Mucosa of rectum (tissue), 2 donors: ENCODE measurements at regions not wholly inside any gene's neighbourhood (a gene's known extent, or its start where the extent isn't known, plus 50 kb on each side); places are given as distances from the start of the nearest gene placed in this dataset.

Experiments used
- H3K27ac ChIP-seq, 2 donors: one replicate each; pipeline ENCODE4 v1.7.0; 2013; ENCODE audit warnings: inconsistent platforms in 2 of 2, low read depth in 2 of 2, low read length in 2 of 2
- H3K27me3 ChIP-seq, 2 donors: one replicate each; pipeline ENCODE4 v1.7.0; 2013; ENCODE audit warnings: low read length in 2 of 2; ENCODE audit not compliant: control insufficient read depth in 2 of 2, insufficient read depth in 2 of 2
- H3K36me3 ChIP-seq, 2 donors: one replicate each; pipeline ENCODE4 v1.7.0; 2013; ENCODE audit warnings: low read length in 2 of 2; ENCODE audit not compliant: control insufficient read depth in 2 of 2, insufficient read depth in 2 of 2
- H3K4me1 ChIP-seq, 2 donors: one replicate each; pipeline ENCODE4 v1.7.0; 2013; ENCODE audit warnings: low read length in 2 of 2, mild to moderate bottlenecking in 1 of 2; ENCODE audit not compliant: control insufficient read depth in 2 of 2, insufficient read depth in 2 of 2
- H3K4me3 ChIP-seq, 2 donors: one replicate each; pipeline ENCODE4 v1.7.0; 2013; ENCODE audit warnings: low read length in 2 of 2
- H3K9ac ChIP-seq, 2 donors: one replicate each; pipeline ENCODE4 v1.7.0; 2013; ENCODE audit warnings: low read length in 2 of 2, low read depth in 1 of 2, mild to moderate bottlenecking in 1 of 2
- H3K9me3 ChIP-seq, 2 donors: one replicate each; pipeline ENCODE4 v1.7.0; 2013; ENCODE audit warnings: low read length in 2 of 2; ENCODE audit not compliant: control insufficient read depth in 2 of 2
- donor health status: healthy.
- donor health status: Normal muscosa, but diverticular disease.

DNA sequence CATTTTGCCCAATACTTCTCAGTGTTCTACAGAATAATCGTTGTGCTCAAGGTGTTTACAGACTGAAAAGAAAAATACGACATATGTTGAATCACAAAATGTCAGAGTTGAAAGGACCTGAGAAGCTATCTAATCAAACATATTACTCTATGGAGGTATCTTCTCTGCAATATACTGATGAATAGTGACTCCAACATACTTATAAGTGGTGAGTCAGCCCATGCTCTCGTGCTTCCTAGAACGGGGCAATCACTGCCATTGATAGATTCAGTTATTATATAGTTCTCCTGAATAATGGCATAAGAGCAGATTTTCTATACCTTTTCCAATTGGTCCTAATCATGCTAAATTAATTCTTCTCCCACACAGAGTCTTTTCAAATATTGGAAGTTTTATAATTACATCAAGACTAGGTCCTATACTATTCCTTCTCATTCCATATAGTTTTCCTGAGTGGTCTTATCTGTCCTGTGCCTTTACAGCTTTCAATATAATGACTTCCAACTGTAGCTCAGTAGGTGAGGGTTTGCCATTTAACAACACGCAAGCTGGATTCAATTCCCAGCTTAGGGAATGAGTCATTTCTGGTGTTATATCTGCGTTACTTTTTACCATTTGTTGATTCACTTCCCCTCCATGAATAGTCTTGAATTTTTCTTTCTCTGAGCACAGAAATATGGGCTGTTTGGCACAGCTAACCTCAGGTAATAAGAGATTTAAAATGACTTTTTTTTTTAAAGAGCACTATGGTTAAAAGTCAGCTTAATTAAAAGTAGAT lies 81.1 kb downstream of the PLK2 start:
- no peak overlapping the region for H3K9ac ChIP-seq
- no peaks in the 10 kb centered on the region for H3K4me1 ChIP-seq
- H3K9me3 ChIP-seq = no peaks in the 10 kb centered on the region
- H3K36me3 ChIP-seq = no peaks in the 10 kb centered on the region
- no peak overlapping the region for H3K4me3 ChIP-seq
- H3K27me3 ChIP-seq = no peaks in the 10 kb centered on the region
- H3K27ac ChIP-seq = no peak overlapping the region

DNA sequence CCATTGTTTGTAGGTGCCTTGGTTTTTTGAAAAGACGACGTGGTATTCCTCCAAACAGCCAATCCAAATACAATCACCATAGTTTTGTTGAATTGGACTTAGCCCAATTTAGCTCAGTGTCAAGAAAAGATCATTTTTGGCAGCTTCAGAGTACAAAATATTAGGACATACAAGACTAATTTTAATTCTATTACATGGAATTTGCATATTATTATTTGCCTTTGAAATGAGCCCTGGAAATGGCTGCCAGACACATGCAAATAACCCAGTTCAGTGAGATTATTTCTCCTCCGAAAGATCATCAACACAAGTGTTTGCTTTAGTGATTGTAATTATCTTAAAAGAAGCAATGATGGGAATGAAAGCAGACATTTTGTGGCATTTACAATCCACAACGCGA lies 89.3 kb downstream of the PLK2 start:
- no peaks in the 10 kb centered on the region for H3K9me3 ChIP-seq
- no peak overlapping the region for H3K9ac ChIP-seq
- H3K4me3 ChIP-seq = no peak overlapping the region
- no peaks in the 10 kb centered on the region for H3K27me3 ChIP-seq
- H3K4me1 ChIP-seq = no peaks in the 10 kb centered on the region
- H3K36me3 ChIP-seq = no peaks in the 10 kb centered on the region
- H3K27ac ChIP-seq = no peak overlapping the region

DNA sequence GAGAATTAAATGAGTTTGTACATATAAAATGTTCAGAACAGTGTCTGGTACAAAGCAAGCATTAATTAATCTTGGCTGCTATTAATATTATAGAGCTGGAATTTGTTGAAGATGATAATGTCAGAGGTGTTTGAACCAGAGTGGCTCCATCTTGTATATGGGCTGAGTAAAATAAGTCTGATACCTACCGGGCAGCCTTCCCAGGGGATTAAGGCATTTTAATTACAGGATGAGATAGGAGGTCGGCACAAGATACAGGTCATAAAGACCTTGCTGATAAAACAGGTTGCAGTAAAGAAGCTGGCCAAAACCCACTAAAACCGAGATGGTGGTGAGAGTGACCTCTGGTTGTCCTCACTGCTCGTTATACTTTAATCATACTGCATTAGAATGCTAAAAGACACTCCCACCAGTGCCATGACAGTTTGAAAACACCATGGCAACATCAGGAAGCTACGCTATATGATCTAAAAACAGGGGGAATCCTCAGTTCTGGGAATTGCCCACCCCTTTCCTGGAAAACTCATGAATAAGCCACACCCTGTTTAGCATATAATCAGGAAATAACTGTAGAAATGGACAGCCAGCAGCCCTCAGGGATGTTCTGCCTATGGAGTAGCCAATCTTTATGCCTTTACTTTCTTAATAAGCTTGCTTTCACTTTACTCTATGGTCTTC lies 90.2 kb downstream of the PLK2 start:
- H3K4me3 ChIP-seq = no peak overlapping the region
- no peaks in the 10 kb centered on the region for H3K36me3 ChIP-seq
- no peaks in the 10 kb centered on the region for H3K9me3 ChIP-seq
- H3K27ac ChIP-seq = no peak overlapping the region
- H3K9ac ChIP-seq = no peak overlapping the region
- H3K4me1 ChIP-seq = no peaks in the 10 kb centered on the region
- no peaks in the 10 kb centered on the region for H3K27me3 ChIP-seq

DNA sequence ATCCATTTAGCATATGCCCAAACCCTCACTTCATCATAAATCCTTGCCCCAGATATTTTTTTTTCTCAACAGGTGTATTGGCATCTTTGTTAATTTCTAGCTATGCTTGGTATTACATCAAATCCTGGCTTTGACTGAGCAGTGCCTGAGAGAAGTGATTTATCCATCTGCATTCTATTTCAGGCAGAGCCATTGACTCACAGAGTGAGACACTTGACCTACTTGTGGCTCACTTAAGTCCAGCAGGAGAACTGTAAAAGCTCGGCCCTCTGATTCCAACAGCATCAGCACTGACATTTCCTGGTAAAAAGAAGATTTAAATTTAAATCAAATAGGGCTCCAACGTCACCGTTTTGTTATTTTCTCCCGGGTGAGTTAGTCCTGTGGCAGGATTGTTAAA lies 93.4 kb downstream of the PLK2 start:
- H3K9me3 ChIP-seq = no peaks in the 10 kb centered on the region
- H3K4me3 ChIP-seq = no peak overlapping the region
- H3K27me3 ChIP-seq = no peaks in the 10 kb centered on the region
- H3K4me1 ChIP-seq = no peaks in the 10 kb centered on the region
- H3K9ac ChIP-seq = no peak overlapping the region
- no peaks in the 10 kb centered on the region for H3K36me3 ChIP-seq
- H3K27ac ChIP-seq = no peak overlapping the region

DNA sequence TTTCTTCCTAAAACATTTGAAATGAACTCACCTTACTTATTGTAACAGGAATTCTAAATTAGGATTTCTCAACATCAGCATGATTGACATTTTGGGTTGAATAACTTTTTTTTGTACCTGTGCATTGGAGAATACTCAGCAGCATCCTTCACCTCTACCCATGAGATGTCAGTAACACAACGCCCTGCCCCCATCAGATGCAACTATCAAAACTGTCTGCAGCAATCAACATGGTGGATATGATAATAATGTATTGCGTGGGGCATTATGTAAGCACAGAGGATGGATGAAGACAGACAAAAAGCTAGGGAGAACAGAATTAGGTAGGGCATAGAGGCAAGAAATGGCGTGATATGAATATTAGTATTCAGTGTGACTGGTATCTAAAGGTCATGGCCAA lies 94.1 kb downstream of the PLK2 start:
- no peak overlapping the region for H3K9ac ChIP-seq
- no peak overlapping the region for H3K27ac ChIP-seq
- H3K9me3 ChIP-seq = no peaks in the 10 kb centered on the region
- H3K4me3 ChIP-seq = no peak overlapping the region
- no peaks in the 10 kb centered on the region for H3K36me3 ChIP-seq
- H3K4me1 ChIP-seq = no peaks in the 10 kb centered on the region
- no peaks in the 10 kb centered on the region for H3K27me3 ChIP-seq

DNA sequence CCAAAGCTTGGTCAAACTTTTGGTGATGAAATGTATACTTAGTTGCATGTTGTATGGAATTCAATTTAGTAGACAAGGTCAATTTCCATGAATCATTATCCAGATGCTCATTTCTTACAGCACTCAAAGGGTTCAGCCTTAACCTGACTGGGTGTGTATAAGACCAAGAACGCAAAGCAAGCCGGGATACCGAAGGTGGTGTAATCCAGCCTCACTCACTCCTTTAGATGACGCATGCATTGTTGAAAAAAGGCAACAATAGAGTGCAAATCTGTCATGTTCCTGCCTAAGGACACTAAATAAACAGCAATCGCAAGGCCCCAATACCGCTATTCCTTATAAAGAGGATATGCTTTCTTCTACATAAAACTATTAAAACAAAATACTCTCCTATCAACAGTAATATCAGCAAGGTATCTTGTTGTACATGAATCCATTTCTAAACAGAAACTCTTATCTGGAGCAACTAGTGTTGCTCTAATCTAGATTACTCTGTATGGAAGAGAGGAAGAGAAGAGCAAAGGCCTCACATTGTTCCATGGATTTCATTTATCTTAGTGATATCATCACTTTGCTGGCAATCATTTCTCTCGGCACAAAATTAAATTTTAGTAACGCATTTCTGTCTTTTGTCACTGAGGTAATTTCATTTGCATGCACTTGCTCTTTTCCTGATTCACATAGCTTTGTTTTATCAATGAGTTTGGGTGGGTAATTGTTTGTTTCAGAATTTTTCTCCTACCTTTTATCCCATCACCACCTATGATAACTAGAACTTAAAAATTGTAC lies 96.2 kb downstream of the PLK2 start:
- Histone ChIP-seq H3K36me3 (no peaks in the 10 kb centered on the region), H3K9ac (no peak overlapping the region), H3K27me3 (no peaks in the 10 kb centered on the region), H3K9me3 (no peaks in the 10 kb centered on the region), H3K27ac (no peak overlapping the region), H3K4me1 (no peaks in the 10 kb centered on the region), H3K4me3 (no peak overlapping the region)

DNA sequence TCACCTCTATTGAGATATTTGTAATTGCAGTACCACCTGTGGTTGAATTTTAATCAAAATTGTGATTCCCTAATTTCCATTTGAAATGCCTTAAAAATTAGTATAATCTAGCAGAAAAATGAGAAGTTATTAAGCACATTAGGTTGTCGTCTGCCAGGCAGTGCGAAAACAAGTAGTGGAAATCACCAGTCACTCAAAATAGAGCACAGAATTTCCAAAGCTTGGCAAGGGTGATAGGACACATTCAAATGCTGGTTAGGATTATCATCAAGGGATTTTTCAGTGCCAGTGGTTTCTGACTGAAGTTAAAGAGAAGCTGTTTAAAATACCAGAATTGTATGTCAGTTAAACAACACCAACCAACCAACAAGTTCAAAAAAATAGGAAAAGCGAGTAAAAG lies 97.8 kb downstream of the PLK2 start:
- Histone ChIP-seq H3K27me3 (no peaks in the 10 kb centered on the region), H3K9ac (no peak overlapping the region), H3K9me3 (no peaks in the 10 kb centered on the region), H3K4me3 (no peak overlapping the region), H3K27ac (no peak overlapping the region), H3K36me3 (no peaks in the 10 kb centered on the region), H3K4me1 (no peaks in the 10 kb centered on the region)

DNA sequence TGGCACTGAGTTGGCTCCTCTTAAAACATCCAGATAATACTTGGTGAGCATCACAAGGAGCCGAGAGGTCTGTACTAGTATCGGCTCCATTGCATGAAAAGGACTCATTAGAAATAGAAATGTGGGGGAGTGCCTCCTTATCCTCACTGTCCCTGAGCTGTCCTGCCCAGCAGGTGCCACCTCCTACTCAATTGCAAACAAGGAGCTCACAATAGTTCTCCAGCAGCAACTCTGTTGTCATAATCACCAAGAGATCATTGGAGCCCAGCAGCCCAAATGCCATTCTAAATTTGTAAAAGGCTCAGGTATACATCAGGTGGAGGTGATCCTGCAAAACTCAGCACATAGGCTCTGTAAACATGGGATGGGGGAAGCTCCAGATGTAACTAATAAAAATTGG lies 99.1 kb downstream of the PLK2 start:
- Histone ChIP-seq H3K4me1 (no peaks in the 10 kb centered on the region), H3K4me3 (no peak overlapping the region), H3K36me3 (no peaks in the 10 kb centered on the region)

DNA sequence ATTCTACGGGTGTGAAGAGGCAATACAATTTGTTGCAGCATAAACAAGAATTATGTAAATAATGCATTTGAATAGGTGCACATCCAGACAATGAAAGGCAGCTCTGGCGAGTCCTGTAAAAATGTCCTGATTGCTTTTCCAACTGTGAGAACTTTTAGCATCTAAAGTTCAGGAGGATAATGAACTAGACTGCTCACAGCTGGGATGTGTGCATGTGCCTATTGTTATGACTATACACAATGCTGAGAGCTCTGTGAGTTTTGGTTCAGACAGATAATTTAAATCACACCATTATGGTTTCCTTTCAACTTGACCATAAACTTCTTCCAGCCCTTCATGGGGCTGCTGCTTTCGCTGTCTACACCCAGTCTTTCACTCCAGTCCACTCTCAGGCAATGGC lies 99.9 kb downstream of the PLK2 start:
- H3K9ac ChIP-seq = no peak overlapping the region
- no peaks in the 10 kb centered on the region for H3K9me3 ChIP-seq
- no peaks in the 10 kb centered on the region for H3K4me1 ChIP-seq
- no peak overlapping the region for H3K27ac ChIP-seq
- H3K4me3 ChIP-seq = no peak overlapping the region
- H3K27me3 ChIP-seq = no peaks in the 10 kb centered on the region
- H3K36me3 ChIP-seq = no peaks in the 10 kb centered on the region

More for the DNA sequence above, 99.1 kb downstream of the PLK2 start:
- H3K9me3 ChIP-seq = no peaks in the 10 kb centered on the region
- H3K27ac ChIP-seq = no peak overlapping the region
- H3K27me3 ChIP-seq = no peaks in the 10 kb centered on the region
- no peak overlapping the region for H3K9ac ChIP-seq

DNA sequence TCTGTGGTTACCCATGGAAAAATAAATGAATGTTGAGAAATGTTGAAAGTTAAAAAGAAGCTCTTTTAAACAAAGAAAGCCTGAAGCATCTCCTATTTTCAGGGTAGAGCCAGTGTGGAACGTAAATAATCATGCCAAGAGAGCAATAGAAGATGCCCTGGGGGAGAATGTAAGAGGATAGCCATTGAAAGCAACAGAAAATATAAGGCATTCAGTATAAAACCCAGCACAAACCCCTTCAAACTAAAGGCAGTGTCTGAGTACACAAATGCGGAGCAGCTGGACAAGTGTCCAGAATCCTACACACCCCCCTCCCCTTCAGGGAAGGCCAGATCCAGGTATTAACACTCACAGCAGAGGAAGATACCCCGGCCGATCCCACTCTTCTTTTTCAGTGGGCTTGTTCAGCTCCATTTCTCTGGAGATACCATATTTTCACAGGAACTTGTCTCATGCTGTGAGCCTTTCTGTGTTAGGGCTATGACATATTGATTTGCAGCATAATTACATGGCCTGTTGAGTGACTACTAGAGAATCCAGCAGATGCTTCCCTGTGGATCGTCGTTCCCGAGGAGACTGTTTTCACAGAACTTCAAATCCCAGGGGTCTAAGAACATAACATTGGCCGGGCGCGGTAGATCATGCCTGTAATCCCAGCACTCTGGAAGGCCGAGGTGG lies 101.2 kb downstream of the PLK2 start:
- H3K27ac ChIP-seq = no peak overlapping the region
- H3K36me3 ChIP-seq = no peaks in the 10 kb centered on the region
- H3K4me3 ChIP-seq = no peak overlapping the region
- H3K9me3 ChIP-seq = no peaks in the 10 kb centered on the region
- no peaks in the 10 kb centered on the region for H3K27me3 ChIP-seq
- H3K4me1 ChIP-seq = no peaks in the 10 kb centered on the region
- no peak overlapping the region for H3K9ac ChIP-seq
